OCI-LY1 (cell line): ENCODE measurements at regions not wholly inside any gene's neighbourhood (a gene's known extent, or its start where the extent isn't known, plus 50 kb on each side); places are given as distances from the start of the nearest gene placed in this dataset.

ENCODE experiments used
- CTCF ChIP-seq: fragments of 200-600 bp; sonication (generic), shearing (Covaris generic); IDR thresholded peaks from 2 replicates; pipeline ENCODE4 v1.5.1; 2017; ENCODE audit warnings: mild to moderate bottlenecking, antibody characterized with exemption, low read length, moderate library complexity, mixed read lengths
- EZH2 ChIP-seq: fragments of 200-600 bp; sonication (generic), shearing (Covaris generic); IDR thresholded peaks from 2 replicates; pipeline ENCODE4 v1.8.0; 2017; ENCODE audit warnings: borderline replicate concordance, mixed run types, mild to moderate bottlenecking, antibody characterized with exemption, low read length, moderate library complexity, mixed read lengths

- TF ChIP-seq EZH2: no peak
- no peak for TF ChIP-seq CTCF
These were observed 265.1 kb downstream of the NFKBIZ start for GRCh38 chr3:102114264-102114979.
